Suprapubic skin (tissue), 4 donors: ENCODE measurements at regions not wholly inside any gene's neighbourhood (a gene's known extent, or its start where the extent isn't known, plus 50 kb on each side); places are given as distances from the start of the nearest gene placed in this dataset.

Experiments
- CTCF ChIP-seq, 2 donors: fragments of 200-600 bp in 1 of 2; fragments of 450-650 bp in 1 of 2; sonication (generic) in 1 of 2; IDR thresholded peaks; one replicate each; pipeline ENCODE4 v1.5.1; 2016 to 2019; ENCODE audit warnings: antibody characterized with exemption in 2 of 2, mild to moderate bottlenecking in 1 of 2, moderate library complexity in 1 of 2
- EP300 ChIP-seq: sonication (generic); formaldehyde crosslinking; IDR thresholded peaks from one replicate; pipeline ENCODE4 v1.6.1; 2017; ENCODE audit warnings: antibody characterized with exemption
- POLR2A ChIP-seq, 2 donors: fragments of 450-650 bp; IDR thresholded peaks; one replicate each; pipeline ENCODE4 v1.6.1; 2017; ENCODE audit warnings: antibody characterized with exemption in 2 of 2, mild to moderate bottlenecking in 2 of 2, moderate library complexity in 2 of 2
- POLR2AphosphoS5 ChIP-seq, 3 donors: sonication (generic); formaldehyde crosslinking; IDR thresholded peaks; one replicate each; pipeline ENCODE4 v1.6.1; 2017; ENCODE audit warnings: antibody characterized with exemption in 3 of 3

- no peak for TF ChIP-seq CTCF (IDR thresholded peaks at IDR 0.05)
- no peak for TF ChIP-seq POLR2A (IDR thresholded peaks at IDR 0.05)
- TF ChIP-seq POLR2AphosphoS5 (IDR thresholded peaks at IDR 0.05): no peak
- TF ChIP-seq EP300: no peak
Measured at GRCh38 chr6:148649454-148649963, 97.3 kb upstream of the UST start.
